Lower lobe of right lung (tissue), 2 donors: ENCODE measurements at regions not wholly inside any gene's neighbourhood (a gene's known extent, or its start where the extent isn't known, plus 50 kb on each side); places are given as distances from the start of the nearest gene placed in this dataset.

ENCODE experiments used
- ATAC-seq, 2 donors: fragments of 200-7000 bp; cut with Tn5 transposase; one replicate each; pipeline ENCODE4 v1.9.1; 2020 to 2022; ENCODE audit warnings: mild to moderate bottlenecking in 2 of 2, moderate library complexity in 2 of 2
- DNase-seq: peaks from one replicate; pipeline ENCODE4 v3.0.0-alpha.2; 2020
- H3K27ac ChIP-seq: fragments of 200-600 bp; one replicate; pipeline ENCODE4 v1.8.0; 2022
- H3K27me3 ChIP-seq: fragments of 200-600 bp; one replicate; pipeline ENCODE4 v1.8.0; 2022; ENCODE audit warnings: low read depth
- H3K36me3 ChIP-seq: fragments of 200-600 bp; one replicate; pipeline ENCODE4 v1.8.0; 2022; ENCODE audit warnings: mild to moderate bottlenecking
- H3K4me1 ChIP-seq: fragments of 200-600 bp; one replicate; pipeline ENCODE4 v1.8.0; 2022
- H3K4me3 ChIP-seq: fragments of 200-600 bp; one replicate; pipeline ENCODE4 v1.8.0; 2022; ENCODE audit warnings: mild to moderate bottlenecking
- H3K9me3 ChIP-seq: fragments of 200-600 bp; one replicate; pipeline ENCODE4 v1.8.0; 2022
- intact Hi-C: fragments of 100-400 bp; cut with DNase I; formaldehyde crosslinking; loops from one replicate; pipeline ENCODE4 v1.11.0; 2022
- TF ChIP-seq, protein P1 (sequence below): fragments of 200-600 bp; IDR thresholded peaks from one replicate; pipeline ENCODE4 v1.8.0; 2022; ENCODE audit warnings: antibody characterized with exemption, mild to moderate bottlenecking
- donor health status: DM: no; HTN: yes; CAD: no; lungs with severe emphysema.

GRCh38 chr14:41549821-41550607 lies 56.7 kb upstream of the LRFN5 start:
- H3K36me3 ChIP-seq: no peaks in the 10 kb centered on the region
- H3K4me3 ChIP-seq: no peak overlapping the region
- H3K27ac ChIP-seq: no peak overlapping the region
- TF ChIP-seq, protein P1, sequence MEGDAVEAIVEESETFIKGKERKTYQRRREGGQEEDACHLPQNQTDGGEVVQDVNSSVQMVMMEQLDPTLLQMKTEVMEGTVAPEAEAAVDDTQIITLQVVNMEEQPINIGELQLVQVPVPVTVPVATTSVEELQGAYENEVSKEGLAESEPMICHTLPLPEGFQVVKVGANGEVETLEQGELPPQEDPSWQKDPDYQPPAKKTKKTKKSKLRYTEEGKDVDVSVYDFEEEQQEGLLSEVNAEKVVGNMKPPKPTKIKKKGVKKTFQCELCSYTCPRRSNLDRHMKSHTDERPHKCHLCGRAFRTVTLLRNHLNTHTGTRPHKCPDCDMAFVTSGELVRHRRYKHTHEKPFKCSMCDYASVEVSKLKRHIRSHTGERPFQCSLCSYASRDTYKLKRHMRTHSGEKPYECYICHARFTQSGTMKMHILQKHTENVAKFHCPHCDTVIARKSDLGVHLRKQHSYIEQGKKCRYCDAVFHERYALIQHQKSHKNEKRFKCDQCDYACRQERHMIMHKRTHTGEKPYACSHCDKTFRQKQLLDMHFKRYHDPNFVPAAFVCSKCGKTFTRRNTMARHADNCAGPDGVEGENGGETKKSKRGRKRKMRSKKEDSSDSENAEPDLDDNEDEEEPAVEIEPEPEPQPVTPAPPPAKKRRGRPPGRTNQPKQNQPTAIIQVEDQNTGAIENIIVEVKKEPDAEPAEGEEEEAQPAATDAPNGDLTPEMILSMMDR: no peak
- H3K9me3 ChIP-seq: no peaks in the 10 kb centered on the region
- ATAC-seq (no peak), DNase-seq (no peak)
- no peaks in the 10 kb centered on the region for H3K27me3 ChIP-seq
- intact Hi-C loops: no loop called here
- H3K4me1 ChIP-seq: no peaks in the 10 kb centered on the region

- intact Hi-C loops: no loop called here
- Histone ChIP-seq H3K9me3 (no peaks in the 10 kb centered on the region), H3K36me3 (no peaks in the 10 kb centered on the region), H3K4me1 (no peaks in the 10 kb centered on the region), H3K4me3 (no peak overlapping the region), H3K27me3 (no peaks in the 10 kb centered on the region), H3K27ac (no peak overlapping the region)
- DNase-seq (no peak), ATAC-seq (no peak)
- TF ChIP-seq, protein P1: no peak
Measured at GRCh38 chr14:41549282-41549681, 57.4 kb upstream of the LRFN5 start.

DNA sequence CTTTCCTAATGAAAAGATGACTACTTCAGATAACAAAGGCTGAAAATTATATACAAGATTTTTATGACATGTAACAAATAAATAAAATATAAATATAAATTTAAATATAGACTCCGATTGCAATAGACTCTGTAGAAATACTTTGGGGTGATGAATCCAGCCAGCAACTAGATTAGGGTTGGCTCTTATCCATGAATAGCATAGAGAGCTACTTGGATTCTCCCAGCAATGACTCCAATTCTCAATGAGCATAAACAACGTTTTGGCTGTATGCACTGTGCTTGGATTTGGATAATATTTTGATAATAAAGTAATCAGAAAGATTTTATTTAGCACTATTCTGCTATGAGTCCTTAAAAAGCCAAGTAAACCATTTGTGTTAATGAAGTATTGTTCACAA lies 58.0 kb upstream of the LRFN5 start:
- no peak for ATAC-seq
- no peak for DNase-seq
- H3K9me3 ChIP-seq: no peaks in the 10 kb centered on the region

DNA sequence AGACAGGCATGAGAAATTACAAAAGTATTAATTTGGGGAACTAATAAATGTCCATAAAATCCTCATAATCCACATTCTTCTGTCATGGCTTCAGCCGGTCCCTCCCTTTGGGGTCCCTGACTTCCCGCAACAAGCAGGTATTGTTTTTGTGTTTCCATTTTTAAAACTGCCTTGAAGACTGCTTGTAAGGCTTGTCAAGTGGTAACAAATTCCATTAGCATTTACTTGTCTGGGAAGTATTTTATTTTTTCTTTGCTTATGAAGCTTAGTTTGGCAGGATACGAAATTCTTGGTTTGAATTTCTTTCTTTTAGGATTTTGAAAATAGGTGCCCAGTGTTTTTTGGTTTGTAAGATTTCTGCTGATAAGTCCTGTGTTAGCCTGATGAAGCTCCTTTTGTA lies 65.3 kb upstream of the LRFN5 start:
- no peak for ATAC-seq
- intact Hi-C loops: no loop called here
- no peak for DNase-seq
- H3K27ac ChIP-seq: no peak overlapping the region
- TF ChIP-seq, protein P1: no peak
- no peak overlapping the region for H3K4me3 ChIP-seq
- H3K36me3 ChIP-seq: no peaks in the 10 kb centered on the region
- H3K27me3 ChIP-seq: no peaks in the 10 kb centered on the region
- H3K4me1 ChIP-seq: no peaks in the 10 kb centered on the region
- peaks cover 9% of the 10 kb centered on the region for H3K9me3 ChIP-seq

More for the DNA sequence above, 58.0 kb upstream of the LRFN5 start:
- intact Hi-C loops: no loop called here
- Histone ChIP-seq H3K27ac (no peak overlapping the region), H3K4me3 (no peak overlapping the region), H3K4me1 (no peaks in the 10 kb centered on the region), H3K27me3 (no peaks in the 10 kb centered on the region), H3K36me3 (no peaks in the 10 kb centered on the region)
- TF ChIP-seq, protein P1: no peak

DNA sequence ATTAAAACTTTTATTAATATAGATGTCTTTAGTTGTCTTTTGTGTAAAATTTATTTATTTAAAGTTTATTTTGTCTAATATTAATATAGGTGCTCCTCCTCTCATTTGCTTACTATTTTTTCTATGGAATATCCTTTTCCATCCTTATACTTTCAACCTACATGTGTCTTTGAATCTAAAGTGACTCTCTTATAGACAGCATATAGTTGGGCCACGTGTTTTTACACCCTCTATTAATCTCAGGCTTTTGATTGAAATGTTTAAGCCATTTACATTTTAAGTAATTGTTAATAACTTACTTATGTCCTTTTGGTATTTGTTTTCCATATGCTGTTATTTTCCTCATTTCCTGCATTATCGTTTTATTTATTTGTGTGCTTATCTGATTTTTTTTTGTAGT lies 74.4 kb upstream of the LRFN5 start:
- Histone ChIP-seq H3K36me3 (no peaks in the 10 kb centered on the region), H3K4me1 (no peaks in the 10 kb centered on the region), H3K27me3 (no peaks in the 10 kb centered on the region), H3K27ac (no peak overlapping the region), H3K9me3 (no peaks in the 10 kb centered on the region), H3K4me3 (no peak overlapping the region)
- TF ChIP-seq, protein P1: no peak
- no peak for DNase-seq
- ATAC-seq: no peak
- intact Hi-C loops: no loop called here
